AG09309 (cell line): ENCODE measurements at regions not wholly inside any gene's neighbourhood (a gene's known extent, or its start where the extent isn't known, plus 50 kb on each side); places are given as distances from the start of the nearest gene placed in this dataset.

Source experiments
- DNase-seq: peaks from one replicate; pipeline ENCODE4 v3.0.0-alpha.2; 2010; ENCODE audit warnings: low read depth
- H3K4me3 ChIP-seq: 2 replicates; pipeline ENCODE4 v1.5.1; 2011; ENCODE audit warnings: mild to moderate bottlenecking, low read depth, low read length, moderate library complexity; ENCODE audit not compliant: control insufficient read depth
- TF ChIP-seq, protein P1 (sequence below): IDR thresholded peaks from 2 replicates; pipeline ENCODE4 v1.5.1; 2011; ENCODE audit warnings: mild to moderate bottlenecking, low read depth, low read length, inconsistent platforms; ENCODE audit not compliant: insufficient read depth, control insufficient read depth; ENCODE audit errors: missing control alignments

GRCh38 chr2:15996536-15997423 is 56.4 kb downstream of the MYCN start:
- TF ChIP-seq, protein P1, sequence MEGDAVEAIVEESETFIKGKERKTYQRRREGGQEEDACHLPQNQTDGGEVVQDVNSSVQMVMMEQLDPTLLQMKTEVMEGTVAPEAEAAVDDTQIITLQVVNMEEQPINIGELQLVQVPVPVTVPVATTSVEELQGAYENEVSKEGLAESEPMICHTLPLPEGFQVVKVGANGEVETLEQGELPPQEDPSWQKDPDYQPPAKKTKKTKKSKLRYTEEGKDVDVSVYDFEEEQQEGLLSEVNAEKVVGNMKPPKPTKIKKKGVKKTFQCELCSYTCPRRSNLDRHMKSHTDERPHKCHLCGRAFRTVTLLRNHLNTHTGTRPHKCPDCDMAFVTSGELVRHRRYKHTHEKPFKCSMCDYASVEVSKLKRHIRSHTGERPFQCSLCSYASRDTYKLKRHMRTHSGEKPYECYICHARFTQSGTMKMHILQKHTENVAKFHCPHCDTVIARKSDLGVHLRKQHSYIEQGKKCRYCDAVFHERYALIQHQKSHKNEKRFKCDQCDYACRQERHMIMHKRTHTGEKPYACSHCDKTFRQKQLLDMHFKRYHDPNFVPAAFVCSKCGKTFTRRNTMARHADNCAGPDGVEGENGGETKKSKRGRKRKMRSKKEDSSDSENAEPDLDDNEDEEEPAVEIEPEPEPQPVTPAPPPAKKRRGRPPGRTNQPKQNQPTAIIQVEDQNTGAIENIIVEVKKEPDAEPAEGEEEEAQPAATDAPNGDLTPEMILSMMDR = no peak
- no peak for DNase-seq

More at GRCh38 chr2:15996536-15997423, 56.4 kb downstream of the MYCN start:
- no peak overlapping the region for H3K4me3 ChIP-seq
